GM12801 (cell line): ENCODE measurements at regions not wholly inside any gene's neighbourhood (a gene's known extent, or its start where the extent isn't known, plus 50 kb on each side); places are given as distances from the start of the nearest gene placed in this dataset.

ENCODE experiments used
- TF ChIP-seq, protein P1 (sequence below): IDR thresholded peaks from one replicate; pipeline ENCODE4 v1.5.1; 2011; ENCODE audit warnings: control low read depth; ENCODE audit not compliant: insufficient read length; ENCODE audit errors: extremely low read depth

GRCh38 chr5:164020116-164020515 is 514.7 kb downstream of the MAT2B start:
- TF ChIP-seq, protein P1, sequence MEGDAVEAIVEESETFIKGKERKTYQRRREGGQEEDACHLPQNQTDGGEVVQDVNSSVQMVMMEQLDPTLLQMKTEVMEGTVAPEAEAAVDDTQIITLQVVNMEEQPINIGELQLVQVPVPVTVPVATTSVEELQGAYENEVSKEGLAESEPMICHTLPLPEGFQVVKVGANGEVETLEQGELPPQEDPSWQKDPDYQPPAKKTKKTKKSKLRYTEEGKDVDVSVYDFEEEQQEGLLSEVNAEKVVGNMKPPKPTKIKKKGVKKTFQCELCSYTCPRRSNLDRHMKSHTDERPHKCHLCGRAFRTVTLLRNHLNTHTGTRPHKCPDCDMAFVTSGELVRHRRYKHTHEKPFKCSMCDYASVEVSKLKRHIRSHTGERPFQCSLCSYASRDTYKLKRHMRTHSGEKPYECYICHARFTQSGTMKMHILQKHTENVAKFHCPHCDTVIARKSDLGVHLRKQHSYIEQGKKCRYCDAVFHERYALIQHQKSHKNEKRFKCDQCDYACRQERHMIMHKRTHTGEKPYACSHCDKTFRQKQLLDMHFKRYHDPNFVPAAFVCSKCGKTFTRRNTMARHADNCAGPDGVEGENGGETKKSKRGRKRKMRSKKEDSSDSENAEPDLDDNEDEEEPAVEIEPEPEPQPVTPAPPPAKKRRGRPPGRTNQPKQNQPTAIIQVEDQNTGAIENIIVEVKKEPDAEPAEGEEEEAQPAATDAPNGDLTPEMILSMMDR: no peak

DNA sequence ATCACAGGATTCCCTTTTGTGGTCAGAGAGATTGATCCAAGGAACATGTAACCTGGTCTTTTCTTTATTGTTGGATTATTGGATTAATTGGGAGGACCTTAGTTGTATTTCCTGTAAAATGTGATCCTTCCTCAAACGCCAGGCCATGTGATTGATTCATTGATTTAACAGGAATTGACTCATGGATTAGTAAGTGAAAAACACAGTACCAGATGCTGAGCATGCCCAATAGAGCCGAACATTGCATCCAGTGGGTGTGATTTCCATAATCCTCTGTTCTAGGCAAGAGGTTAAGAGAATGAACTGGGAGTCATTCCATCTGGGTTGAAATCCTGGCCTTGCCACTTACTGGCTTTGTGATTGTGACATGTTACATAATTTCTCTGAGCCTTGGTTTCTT is 522.3 kb downstream of the MAT2B start:
- TF ChIP-seq, protein P1: no peak

GRCh38 chr5:164038128-164038783 is 532.8 kb downstream of the MAT2B start:
- TF ChIP-seq, protein P1: no peak

- TF ChIP-seq, protein P1: no peak
These were observed 535.7 kb downstream of the MAT2B start for GRCh38 chr5:164041105-164041504.

DNA sequence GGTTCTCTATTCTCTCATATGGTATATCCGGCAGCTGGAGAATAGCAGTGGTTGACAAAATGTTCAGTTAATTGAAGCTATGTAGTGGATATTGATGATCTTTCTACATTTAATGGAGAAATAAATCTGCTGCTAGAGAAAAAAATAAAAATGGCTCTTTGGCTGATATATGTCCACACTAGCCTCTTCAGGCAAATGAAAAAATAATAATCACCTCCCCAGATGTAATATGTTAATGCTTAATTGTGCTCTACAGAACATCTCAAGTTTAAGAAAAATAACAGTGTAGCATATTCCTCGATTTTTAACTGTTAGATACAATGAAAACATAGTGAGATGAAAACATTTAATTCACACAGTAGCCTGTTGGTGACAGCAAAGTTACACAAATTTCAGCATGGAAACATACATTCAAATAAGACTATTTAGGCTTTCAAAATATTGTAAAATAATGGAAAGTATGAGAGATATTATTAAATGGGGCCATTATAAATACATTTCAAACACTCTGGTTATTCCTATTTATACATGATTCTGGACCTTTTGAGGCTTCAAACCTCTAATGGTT is 543.0 kb downstream of the MAT2B start:
- TF ChIP-seq, protein P1: no peak

DNA sequence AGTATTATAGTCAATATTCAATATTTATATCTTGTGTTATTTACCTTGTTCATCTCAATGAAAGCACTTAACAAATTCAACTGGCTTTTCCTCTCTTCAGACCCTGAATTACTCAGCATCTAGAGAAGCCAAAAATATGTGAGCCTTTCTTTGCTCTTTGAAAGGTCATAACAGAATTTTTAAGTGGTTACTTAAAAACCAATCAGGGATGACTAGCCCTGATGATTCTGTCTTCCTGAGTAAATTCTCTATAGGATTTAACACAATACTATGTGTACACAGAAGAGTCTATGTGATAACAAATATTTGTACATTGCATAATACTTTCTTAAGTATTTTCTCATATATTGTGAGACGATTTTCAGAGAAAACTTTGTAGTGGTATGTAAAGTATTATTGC is 546.3 kb downstream of the MAT2B start:
- TF ChIP-seq, protein P1: no peak

DNA sequence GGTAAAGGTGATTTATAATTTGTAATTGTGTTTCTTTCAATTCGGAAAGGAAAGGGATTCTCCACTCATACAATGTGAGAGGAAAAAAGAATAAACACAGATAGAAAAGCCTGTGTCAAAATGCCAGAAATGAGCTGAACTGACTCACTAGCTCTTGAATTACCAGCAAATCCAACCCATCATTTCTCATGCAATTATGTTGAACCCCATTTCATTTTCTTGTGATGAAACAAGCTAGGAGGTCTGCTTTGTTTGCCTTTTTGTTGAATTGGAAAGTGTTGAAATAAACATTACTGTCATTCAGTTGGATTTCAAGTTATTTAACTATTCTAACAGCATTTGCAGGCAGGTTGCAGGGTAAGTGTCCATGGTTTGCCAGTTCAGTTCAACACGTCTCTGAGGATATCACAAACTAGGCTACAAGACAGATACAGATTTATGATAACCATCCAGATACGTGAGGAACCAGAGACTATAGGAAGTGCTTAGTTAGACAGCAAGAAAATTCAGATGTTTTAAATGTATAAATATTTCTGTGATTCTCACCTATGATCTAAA is 547.2 kb downstream of the MAT2B start:
- TF ChIP-seq, protein P1: no peak
